H1 (cell line): ENCODE measurements at regions not wholly inside any gene's neighbourhood (a gene's known extent, or its start where the extent isn't known, plus 50 kb on each side); places are given as distances from the start of the nearest gene placed in this dataset.

Source experiments
- CTCF ChIA-PET: fragments of 300-600 bp; sonication (Branson Sonifier 250); formaldehyde crosslinking; loops from one replicate; lab custom pipeline; 2021; ENCODE audit not compliant: partially characterized antibody; lab: Charles Lee
- POLR2A ChIA-PET: fragments of 300-600 bp; sonication (Branson Sonifier 250); formaldehyde crosslinking; loops from one replicate; lab custom pipeline; 2021; ENCODE audit warnings: inconsistent platforms; ENCODE audit not compliant: partially characterized antibody; lab: Charles Lee
- DNase-seq, 2 experiments: peaks; one replicate each; pipeline versions ENCODE4 v3.0.0 to v3.0.0-alpha.2; 2010 to 2022; ENCODE audit warnings: low spot score in 2 of 2, low read depth in 1 of 2, mixed read lengths in 1 of 2
- FAIRE-seq: peaks from 2 replicates; lab custom pipeline; 2011; peaks lifted over from hg19 to GRCh38; lab: Jason Lieb, UNC
- H2AFZ ChIP-seq: 2 replicates; pipeline ENCODE4 v1.8.1; 2012; ENCODE audit warnings: low read length, inconsistent platforms
- H2AK5ac ChIP-seq: 2 replicates; pipeline ENCODE4 v1.6.1; 2013; ENCODE audit warnings: low read depth, low read length
- H2BK120ac ChIP-seq: replicated peaks from 2 replicates; pipeline ENCODE3; 2013; ENCODE audit warnings: low read depth, low read length, inconsistent platforms
- H2BK12ac ChIP-seq: 2 replicates; pipeline ENCODE4 v1.6.1; 2013; ENCODE audit warnings: low read depth, low read length
- H2BK15ac ChIP-seq: 2 replicates; pipeline ENCODE4 v1.6.1; 2013; ENCODE audit warnings: low read length
- H2BK20ac ChIP-seq: 2 replicates; pipeline ENCODE4 v1.6.1; 2013; ENCODE audit warnings: low read length
- H2BK5ac ChIP-seq: 2 replicates; pipeline ENCODE4 v1.6.1; 2013; ENCODE audit warnings: low read depth, low read length
- H3K14ac ChIP-seq: 2 replicates; pipeline ENCODE4 v1.6.1; 2013; ENCODE audit warnings: inconsistent platforms; ENCODE audit not compliant: insufficient read length
- H3K18ac ChIP-seq: 2 replicates; pipeline ENCODE4 v1.6.1; 2013; ENCODE audit warnings: low read length; ENCODE audit errors: extremely low read depth
- H3K23ac ChIP-seq: 2 replicates; pipeline ENCODE4 v1.6.1; 2013; ENCODE audit warnings: inconsistent platforms; ENCODE audit not compliant: insufficient read length
- H3K23me2 ChIP-seq: 2 replicates; pipeline ENCODE4 v1.6.1; 2013; ENCODE audit warnings: low read depth, low read length
- H3K27ac ChIP-seq: 2 replicates; pipeline ENCODE4 v1.6.1; 2011; ENCODE audit warnings: low read depth, low read length, inconsistent platforms
- H3K27me3 ChIP-seq, 4 experiments: replicated peaks in 1 of 4; 1 replicate in 1 of 4; 2 replicates in 3 of 4; pipeline versions ENCODE4 v1.6.1 to v1.8.1; 2011 to 2013; ENCODE audit warnings: low read length in 3 of 4, mild to moderate bottlenecking in 3 of 4, inconsistent platforms in 2 of 4, mixed read lengths in 2 of 4, moderate library complexity in 1 of 4; ENCODE audit not compliant: control insufficient read depth in 3 of 4, insufficient read depth in 3 of 4; ENCODE audit errors: extremely low read depth in 1 of 4
- H3K36me3 ChIP-seq, 4 experiments: 2 replicates each; pipeline versions ENCODE4 v1.6.1 to v1.8.1; 2011 to 2013; ENCODE audit warnings: mild to moderate bottlenecking in 4 of 4, low read length in 3 of 4, moderate library complexity in 2 of 4, control low read depth in 1 of 4, inconsistent platforms in 1 of 4; ENCODE audit not compliant: insufficient read depth in 4 of 4, control insufficient read depth in 2 of 4
- H3K4ac ChIP-seq: replicated peaks from 2 replicates; pipeline ENCODE3; 2013; ENCODE audit warnings: low read length, low read depth, mixed read lengths, inconsistent platforms; ENCODE audit not compliant: insufficient read length
- H3K4me1 ChIP-seq, 4 experiments: replicated peaks in 1 of 4; 1 replicate in 1 of 4; 2 replicates in 3 of 4; pipeline versions ENCODE4 v1.6.1 to v1.8.1; 2011 to 2013; ENCODE audit warnings: low read length in 3 of 4, inconsistent platforms in 2 of 4, mixed read lengths in 1 of 4; ENCODE audit not compliant: insufficient read depth in 4 of 4, control insufficient read depth in 3 of 4
- H3K4me2 ChIP-seq, 2 experiments: 2 replicates each; pipeline versions ENCODE4 v1.6.1 to v1.8.1; 2011 to 2013; ENCODE audit warnings: low read depth in 2 of 2, low read length in 2 of 2, control low read depth in 1 of 2, inconsistent platforms in 1 of 2, mild to moderate bottlenecking in 1 of 2; ENCODE audit not compliant: insufficient read depth in 1 of 2
- H3K4me3 ChIP-seq, 4 experiments: fragments of 200-600, 300-600 bp in 1 of 4; sonication (generic), shearing (Covaris generic), sonication (Bioruptor Twin) in 1 of 4; 2 replicates each; pipeline versions ENCODE4 v1.5.1 to v1.8.1; 2011 to 2016; ENCODE audit warnings: low read length in 4 of 4, low read depth in 3 of 4, control low read depth in 2 of 4, inconsistent platforms in 2 of 4, mild to moderate bottlenecking in 2 of 4, mixed read lengths in 1 of 4, moderate library complexity in 1 of 4; ENCODE audit not compliant: insufficient read depth in 2 of 4; ENCODE audit errors: extremely low read depth in 1 of 4
- H3K56ac ChIP-seq: replicated peaks from 2 replicates; pipeline ENCODE3; 2013; ENCODE audit warnings: low read depth, mild to moderate bottlenecking, mixed read lengths, low read length, inconsistent platforms; ENCODE audit not compliant: insufficient read length
- H3K79me1 ChIP-seq: 2 replicates; pipeline ENCODE4 v1.6.1; 2013; ENCODE audit warnings: low read depth, low read length, control low read depth
- H3K79me2 ChIP-seq, 2 experiments: 2 replicates each; pipeline versions ENCODE4 v1.6.1 to v1.8.1; 2012 to 2013; ENCODE audit warnings: low read length in 2 of 2, mild to moderate bottlenecking in 2 of 2, inconsistent platforms in 1 of 2; ENCODE audit not compliant: insufficient read depth in 2 of 2, control insufficient read depth in 1 of 2
- H3K9ac ChIP-seq, 4 experiments: replicated peaks in 1 of 4; 1 replicate in 1 of 4; 2 replicates in 3 of 4; pipeline versions ENCODE4 v1.6.1 to v1.8.1; 2011 to 2013; ENCODE audit warnings: low read depth in 3 of 4, low read length in 3 of 4, control low read depth in 2 of 4, mild to moderate bottlenecking in 2 of 4, moderate library complexity in 2 of 4, inconsistent platforms in 1 of 4; ENCODE audit errors: extremely low read depth in 1 of 4
- H3K9me3 ChIP-seq, 2 experiments: 2 replicates each; pipeline versions ENCODE4 v1.6.1 to v1.8.1; 2012 to 2013; ENCODE audit warnings: mild to moderate bottlenecking in 2 of 2, moderate library complexity in 2 of 2, control low read depth in 1 of 2, inconsistent platforms in 1 of 2, low read depth in 1 of 2, low read length in 1 of 2, mixed read lengths in 1 of 2; ENCODE audit not compliant: insufficient read depth in 2 of 2
- H4K20me1 ChIP-seq, 2 experiments: replicated peaks in 1 of 2; 2 replicates each; pipeline versions ENCODE3 to v1.8.1; 2011 to 2013; ENCODE audit warnings: inconsistent platforms in 2 of 2, low read length in 2 of 2, mild to moderate bottlenecking in 1 of 2; ENCODE audit not compliant: insufficient read depth in 2 of 2, control insufficient read depth in 1 of 2
- H4K5ac ChIP-seq: 2 replicates; pipeline ENCODE4 v1.6.1; 2013; ENCODE audit warnings: low read length, low read depth, mixed read lengths, inconsistent platforms; ENCODE audit not compliant: insufficient read length
- H4K8ac ChIP-seq: 2 replicates; pipeline ENCODE4 v1.8.0; 2013; ENCODE audit warnings: mild to moderate bottlenecking, moderate library complexity, low read length, inconsistent platforms; ENCODE audit not compliant: insufficient read depth; ENCODE audit errors: extremely low read depth
- H4K91ac ChIP-seq: replicated peaks from 2 replicates; pipeline ENCODE3; 2013; ENCODE audit warnings: low read length, mixed read lengths, inconsistent platforms; ENCODE audit not compliant: insufficient read length
- BACH1 ChIP-seq: IDR thresholded peaks from 2 replicates; pipeline ENCODE4 v1.6.1; 2012; ENCODE audit warnings: low read length, improper control_type of control experiment
- BRCA1 ChIP-seq: IDR thresholded peaks from 2 replicates; pipeline ENCODE4 v1.6.1; 2012; ENCODE audit warnings: low read depth, low read length, improper control_type of control experiment
- CHD1 ChIP-seq: IDR thresholded peaks from 2 replicates; pipeline ENCODE4 v1.6.1; 2012; ENCODE audit warnings: low read depth, low read length, improper control_type of control experiment
- CHD2 ChIP-seq: IDR thresholded peaks from 2 replicates; pipeline ENCODE4 v1.6.1; 2012; ENCODE audit warnings: low read length, improper control_type of control experiment
- GTF2F1 ChIP-seq: IDR thresholded peaks from 2 replicates; pipeline ENCODE4 v1.6.1; 2012; ENCODE audit warnings: low read depth, low read length, improper control_type of control experiment, borderline replicate concordance
- HDAC6 ChIP-seq: IDR thresholded peaks from one replicate; pipeline ENCODE4 v1.7.1; 2012; ENCODE audit warnings: low read depth, mild to moderate bottlenecking, inconsistent platforms, low read length, moderate library complexity
- JUND ChIP-seq: IDR thresholded peaks from 2 replicates; pipeline ENCODE4 v1.6.1; 2011; ENCODE audit warnings: mild to moderate bottlenecking, improper control_type of control experiment, low read length
- KDM4A ChIP-seq: IDR thresholded peaks from one replicate; pipeline ENCODE4 v1.7.1; 2012; ENCODE audit warnings: low read depth, mild to moderate bottlenecking, moderate library complexity, low read length, inconsistent platforms; ENCODE audit not compliant: severe bottlenecking
- POLR2A ChIP-seq, 2 experiments: IDR thresholded peaks; 1 replicate in 1 of 2; 2 replicates in 1 of 2; pipeline ENCODE4 v1.6.1; 2011; ENCODE audit warnings: low read depth in 2 of 2, low read length in 2 of 2, mild to moderate bottlenecking in 2 of 2; ENCODE audit errors: control extremely low read depth in 1 of 2
- POU5F1 ChIP-seq: IDR thresholded peaks from 2 replicates; pipeline ENCODE4 v1.6.1; 2011; ENCODE audit warnings: low read depth, mild to moderate bottlenecking, low read length, moderate library complexity
- RNF2 ChIP-seq: fragments of 200-900, 300-1000 bp; sonication (generic); IDR thresholded peaks from 2 replicates; pipeline ENCODE4 v1.7.1; 2016; ENCODE audit warnings: borderline replicate concordance, low read depth, mild to moderate bottlenecking, antibody characterized with exemption, low read length; ENCODE audit not compliant: poor library complexity, severe bottlenecking; ENCODE audit errors: missing control alignments
- SP1 ChIP-seq: IDR thresholded peaks from 2 replicates; pipeline ENCODE4 v1.6.1; 2011; ENCODE audit warnings: low read depth, low read length
- SRF ChIP-seq: IDR thresholded peaks from 2 replicates; pipeline ENCODE4 v1.6.1; 2011; ENCODE audit warnings: mild to moderate bottlenecking, low read depth, low read length, moderate library complexity
- TAF1 ChIP-seq: IDR thresholded peaks from 2 replicates; pipeline ENCODE4 v1.6.1; 2011; ENCODE audit warnings: mild to moderate bottlenecking, low read depth, low read length
- ZNF274 ChIP-seq: IDR thresholded peaks from 2 replicates; pipeline ENCODE4 v1.7.0; 2012; ENCODE audit warnings: low read length, borderline replicate concordance; ENCODE audit errors: extremely low read depth
- WGBS, 2 experiments: shearing (Covaris generic) in 1 of 2; methylation state at CpG; one replicate each; pipeline versions ENCODE4 v1.1.6 to v1.1.7; 2013 to 2015; ENCODE audit warnings: low lambda C conversion rate in 2 of 2, mixed read lengths in 2 of 2, inconsistent platforms in 1 of 2, low coverage in 1 of 2, missing lambda C conversion rate in 1 of 2; ENCODE audit not compliant: insufficient replicate concordance in 2 of 2, insufficient coverage in 1 of 2, insufficient read length in 1 of 2; ENCODE audit errors: extremely low coverage in 1 of 2, missing lambda C conversion rate in 1 of 2; 5-methylcytosine and 5-hydroxymethylcytosine counted together
- TF ChIP-seq, protein P1 (sequence below): IDR thresholded peaks from 2 replicates; pipeline ENCODE4 v1.6.1; 2011; ENCODE audit warnings: low read length, improper control_type of control experiment

DNA sequence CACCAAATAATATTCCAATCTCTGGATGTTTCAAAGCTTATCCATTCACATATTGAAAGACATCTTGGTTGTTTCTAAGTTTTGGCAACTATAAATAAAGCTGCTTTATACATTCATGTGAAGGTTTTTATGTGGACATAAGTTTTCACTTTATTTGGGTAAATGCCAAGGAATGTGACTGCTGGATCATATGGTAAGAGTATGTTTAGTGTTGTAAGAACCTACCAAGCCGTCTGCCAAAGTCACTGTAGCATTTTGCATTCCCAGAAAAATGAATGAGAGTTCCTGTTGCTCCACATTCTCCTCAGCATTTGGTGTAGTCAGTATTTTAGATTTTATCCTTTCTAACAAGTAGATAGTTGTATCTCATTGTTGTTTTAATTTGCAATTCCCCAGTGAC is 1047.7 kb downstream of the C4orf33 start:
- Histone ChIP-seq H4K5ac (no peak overlapping the region), H3K18ac (no peak overlapping the region), H2AK5ac (no peak overlapping the region), H3K23me2 (no peaks in the 10 kb centered on the region), H2BK20ac (no peak overlapping the region), H3K4ac (no peak overlapping the region), H2BK5ac (no peak overlapping the region), H3K27ac (no peak overlapping the region), H2BK120ac (no peak overlapping the region), H3K27me3 (no peaks in the 10 kb centered on the region), H3K4me3 (no peak overlapping the region), H3K14ac (no peak overlapping the region), H2BK12ac (no peak overlapping the region), H3K9ac (no peak overlapping the region), H3K56ac (no peak overlapping the region), H3K23ac (no peak overlapping the region), H2BK15ac (no peak overlapping the region), H3K4me1 (peaks cover 0 to 9% (median 2%) of the 10 kb centered on the region in 4 experiments; a peak in 2 of 7 replicates), H2AFZ (no peak overlapping the region), H3K4me2 (no peak overlapping the region), H3K79me2 (no peaks in the 10 kb centered on the region), H3K79me1 (no peaks in the 10 kb centered on the region), H4K20me1 (no peaks in the 10 kb centered on the region), H4K8ac (no peak overlapping the region), H4K91ac (no peak overlapping the region), H3K9me3 (no peaks in the 10 kb centered on the region), H3K36me3 (no peaks in the 10 kb centered on the region)
- WGBS, 2 experiments, result 90% methylated on average over 1 of the region's 1 CpG; no CpG with 5 or more reads in 1 of the 2 experiments
- ChIA-PET POLR2A (no interaction called here), CTCF (interaction anchor here (1.4 kb wide), 1 partner anchor 13 kb away, joined by 5 read pairs; no protein-coding TSS in a partner anchor)
- FAIRE-seq (no peak), DNase-seq (no peak)
- TF ChIP-seq CHD1 (no peak), KDM4A (no peak), TAF1 (no peak), CHD2 (no peak), BACH1 (no peak), POLR2A (IDR thresholded peaks at IDR 0.05; ENCODE audit: control extremely low read depth in 1 of 2, low read depth in 2 of 2, low read length in 2 of 2) (no peak), SP1 (no peak), RNF2 (no peak), JUND (no peak), HDAC6 (no peak), BRCA1 (no peak), POU5F1 (no peak), GTF2F1 (no peak), ZNF274 (no peak), SRF (no peak)
- TF ChIP-seq, protein P1, sequence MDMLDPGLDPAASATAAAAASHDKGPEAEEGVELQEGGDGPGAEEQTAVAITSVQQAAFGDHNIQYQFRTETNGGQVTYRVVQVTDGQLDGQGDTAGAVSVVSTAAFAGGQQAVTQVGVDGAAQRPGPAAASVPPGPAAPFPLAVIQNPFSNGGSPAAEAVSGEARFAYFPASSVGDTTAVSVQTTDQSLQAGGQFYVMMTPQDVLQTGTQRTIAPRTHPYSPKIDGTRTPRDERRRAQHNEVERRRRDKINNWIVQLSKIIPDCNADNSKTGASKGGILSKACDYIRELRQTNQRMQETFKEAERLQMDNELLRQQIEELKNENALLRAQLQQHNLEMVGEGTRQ, result no peak
